Thyroid gland (tissue), 4 donors: ENCODE measurements at regions not wholly inside any gene's neighbourhood (a gene's known extent, or its start where the extent isn't known, plus 50 kb on each side); places are given as distances from the start of the nearest gene placed in this dataset.

Experiments
- DNase-seq, 2 donors: peaks; one replicate each; pipeline ENCODE4 v3.0.0-alpha.2; 2019
- H3K27ac ChIP-seq, 3 donors: fragments of 200-600 bp; sonication (generic); 1 replicate in 2 of 3; 2 replicates in 1 of 3; pipeline ENCODE4 v1.5.1; 2016 to 2019; ENCODE audit warnings: mild to moderate bottlenecking in 1 of 3, moderate library complexity in 1 of 3
- H3K27me3 ChIP-seq: fragments of 200-600 bp; sonication (generic); one replicate; pipeline ENCODE4 v1.5.1; 2019
- H3K36me3 ChIP-seq, 2 donors: fragments of 200-600 bp; sonication (generic); one replicate each; pipeline ENCODE4 v1.5.1; 2016 to 2019
- H3K4me1 ChIP-seq, 2 donors: fragments of 200-600 bp; sonication (generic); one replicate each; pipeline ENCODE4 v1.5.1; 2017 to 2019
- H3K4me3 ChIP-seq, 3 donors: fragments of 200-600 bp; sonication (generic); replicated peaks in 1 of 3; 1 replicate in 2 of 3; 2 replicates in 1 of 3; pipeline ENCODE4 v1.5.1; 2016; ENCODE audit warnings: mild to moderate bottlenecking in 1 of 3
- H3K9me3 ChIP-seq: fragments of 200-600 bp; sonication (generic); one replicate; pipeline ENCODE4 v1.5.1; 2017
- CTCF ChIP-seq, 6 experiments: fragments of 200-600 bp in 3 of 6; fragments of 450-650 bp in 3 of 6; sonication (generic) in 3 of 6; IDR thresholded peaks; one replicate each; pipeline ENCODE4 v1.5.1; 2016 to 2019; ENCODE audit warnings: antibody characterized with exemption in 6 of 6, mild to moderate bottlenecking in 2 of 6, inconsistent platforms in 1 of 6, moderate library complexity in 1 of 6
- POLR2A ChIP-seq, 2 donors: fragments of 450-650 bp; IDR thresholded peaks; one replicate each; pipeline ENCODE4 v1.6.1; 2017; ENCODE audit warnings: antibody characterized with exemption in 2 of 2, mild to moderate bottlenecking in 2 of 2, moderate library complexity in 1 of 2
- WGBS, 2 donors: methylation state at CpG; one replicate each; pipeline ENCODE4 v1.1.5; 2017; 5-methylcytosine and 5-hydroxymethylcytosine counted together
- intact Hi-C: fragments of 100-400 bp; cut with DNase I; formaldehyde crosslinking; loops from one replicate; pipeline ENCODE4 v1.15.1; 2023

GRCh38 chr6:90386399-90387382, 90.0 kb upstream of the BACH2 start:
- WGBS, 2 donors = 50 to 60% methylated on average over 10 of the region's 10 CpGs
- intact Hi-C loops = no loop called here
- H3K27me3 ChIP-seq = no peaks in the 10 kb centered on the region

GRCh38 chr6:90385759-90386313, 89.2 kb upstream of the BACH2 start:
- Histone ChIP-seq H3K27me3 (no peaks in the 10 kb centered on the region), H3K9me3 (no peaks in the 10 kb centered on the region), H3K36me3 (no peaks in the 10 kb centered on the region), H3K4me3 (no peak overlapping the region), H3K27ac (no peak overlapping the region), H3K4me1 (no peaks in the 10 kb centered on the region)
- WGBS, 2 donors = 88 to 95% methylated on average over 1 of the region's 1 CpG
- no peak for DNase-seq
- TF ChIP-seq CTCF (IDR thresholded peaks at IDR 0.05) = no peak
- no peak for TF ChIP-seq POLR2A (IDR thresholded peaks at IDR 0.05)
- intact Hi-C loops = no loop called here

More at GRCh38 chr6:90386399-90387382, 90.0 kb upstream of the BACH2 start:
- Histone ChIP-seq H3K4me1 (no peaks in the 10 kb centered on the region), H3K9me3 (no peaks in the 10 kb centered on the region), H3K4me3 (no peak overlapping the region), H3K36me3 (no peaks in the 10 kb centered on the region), H3K27ac (no peak overlapping the region)
- DNase-seq = no peak
- TF ChIP-seq POLR2A (IDR thresholded peaks at IDR 0.05) (no peak), CTCF (IDR thresholded peaks at IDR 0.05) (no peak)

- no peaks in the 10 kb centered on the region for H3K36me3 ChIP-seq
- H3K4me1 ChIP-seq = no peaks in the 10 kb centered on the region
- H3K27ac ChIP-seq = no peak overlapping the region
- intact Hi-C loops = no loop called here
- no peak overlapping the region for H3K4me3 ChIP-seq
- TF ChIP-seq POLR2A (IDR thresholded peaks at IDR 0.05) = no peak
- TF ChIP-seq CTCF (IDR thresholded peaks at IDR 0.05) = no peak
- H3K27me3 ChIP-seq = no peaks in the 10 kb centered on the region
- no peak for DNase-seq
- no peaks in the 10 kb centered on the region for H3K9me3 ChIP-seq
- 66% methylated on average over 5 of the region's 5 CpGs for WGBS, 2 donors
Measured at GRCh38 chr6:90384720-90385119, 88.1 kb upstream of the BACH2 start.

- no peak overlapping the region for H3K27ac ChIP-seq
- TF ChIP-seq CTCF (IDR thresholded peaks at IDR 0.05) = no peak
- TF ChIP-seq POLR2A (IDR thresholded peaks at IDR 0.05) = no peak
- no peaks in the 10 kb centered on the region for H3K4me1 ChIP-seq
- DNase-seq = no peak
- no peak overlapping the region for H3K4me3 ChIP-seq
- no peaks in the 10 kb centered on the region for H3K27me3 ChIP-seq
- 65 to 71% methylated on average over 5 of the region's 5 CpGs for WGBS, 2 donors
- no peaks in the 10 kb centered on the region for H3K9me3 ChIP-seq
- no peaks in the 10 kb centered on the region for H3K36me3 ChIP-seq
- intact Hi-C loops = no loop called here
Measured at GRCh38 chr6:90383196-90383822, 86.7 kb upstream of the BACH2 start.
